ENCODE measurements at regions not wholly inside any gene's neighbourhood (a gene's known extent, or its start where the extent isn't known, plus 50 kb on each side); places are given as distances from the start of the nearest gene placed in this dataset.

DNA sequence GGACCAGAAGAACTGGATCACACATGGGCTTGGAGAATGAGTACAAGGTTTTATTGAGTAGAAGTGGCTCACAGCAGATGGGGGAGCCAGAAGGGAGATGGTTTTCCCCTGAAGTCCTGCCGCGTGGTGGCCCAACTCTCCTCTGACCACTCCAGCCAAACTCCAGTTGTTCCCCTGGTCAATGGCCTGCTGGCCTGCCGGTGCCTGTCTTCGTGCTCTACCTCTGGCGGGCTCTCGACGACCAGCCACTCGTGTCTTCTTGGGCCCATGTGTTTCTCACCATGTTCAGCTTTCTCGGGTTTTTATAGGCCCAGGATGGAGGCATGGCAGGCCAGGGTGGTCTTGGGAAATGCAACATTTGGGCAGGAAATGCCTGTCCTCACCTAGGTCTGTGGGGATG, 519.6 kb downstream of the CYLC2 start:
- TF ChIP-seq, protein P1, sequence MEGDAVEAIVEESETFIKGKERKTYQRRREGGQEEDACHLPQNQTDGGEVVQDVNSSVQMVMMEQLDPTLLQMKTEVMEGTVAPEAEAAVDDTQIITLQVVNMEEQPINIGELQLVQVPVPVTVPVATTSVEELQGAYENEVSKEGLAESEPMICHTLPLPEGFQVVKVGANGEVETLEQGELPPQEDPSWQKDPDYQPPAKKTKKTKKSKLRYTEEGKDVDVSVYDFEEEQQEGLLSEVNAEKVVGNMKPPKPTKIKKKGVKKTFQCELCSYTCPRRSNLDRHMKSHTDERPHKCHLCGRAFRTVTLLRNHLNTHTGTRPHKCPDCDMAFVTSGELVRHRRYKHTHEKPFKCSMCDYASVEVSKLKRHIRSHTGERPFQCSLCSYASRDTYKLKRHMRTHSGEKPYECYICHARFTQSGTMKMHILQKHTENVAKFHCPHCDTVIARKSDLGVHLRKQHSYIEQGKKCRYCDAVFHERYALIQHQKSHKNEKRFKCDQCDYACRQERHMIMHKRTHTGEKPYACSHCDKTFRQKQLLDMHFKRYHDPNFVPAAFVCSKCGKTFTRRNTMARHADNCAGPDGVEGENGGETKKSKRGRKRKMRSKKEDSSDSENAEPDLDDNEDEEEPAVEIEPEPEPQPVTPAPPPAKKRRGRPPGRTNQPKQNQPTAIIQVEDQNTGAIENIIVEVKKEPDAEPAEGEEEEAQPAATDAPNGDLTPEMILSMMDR (conservative IDR thresholded peaks at IDR 0.05 in 1 of 2, IDR thresholded peaks at IDR 0.05 in 1 of 2; ENCODE audit: extremely low read depth in 1 of 2, insufficient read depth in 1 of 2, low read depth in 1 of 2, low read length in 2 of 2): no peak
- no peak for TF ChIP-seq EZH2 (IDR thresholded peaks at IDR 0.05; ENCODE audit: borderline replicate concordance, low read length)

Measured in mammary epithelial cell (primary cell).